ENCODE measurements at regions not wholly inside any gene's neighbourhood (a gene's known extent, or its start where the extent isn't known, plus 50 kb on each side); places are given as distances from the start of the nearest gene placed in this dataset.

DNA sequence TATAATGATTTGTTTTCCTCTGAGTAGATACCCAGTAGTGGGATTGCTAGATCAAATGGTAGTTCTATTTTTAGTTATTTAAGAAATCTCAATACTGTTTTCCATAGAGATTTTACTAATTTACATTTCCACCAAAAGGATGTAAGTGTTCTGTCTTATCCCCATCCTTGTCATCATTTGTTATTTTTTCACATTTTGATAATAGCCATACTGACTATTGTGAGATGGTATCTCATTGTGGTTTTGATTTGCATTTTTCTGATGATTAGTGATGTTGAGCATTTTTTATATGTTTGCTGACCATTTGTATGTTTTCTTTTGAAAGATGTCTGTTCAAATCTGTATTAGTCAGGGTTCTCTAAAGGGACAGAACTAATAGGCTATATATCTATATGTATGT is 160.0 kb upstream of the TMEM229A start:
- Histone ChIP-seq H3K79me2 (ENCODE audit: insufficient read depth, low read length) (no peaks in the 10 kb centered on the region), H3K27ac (ENCODE audit: low read depth, low read length) (no peak overlapping the region), H3K36me3 (ENCODE audit: low read length) (no peaks in the 10 kb centered on the region), H3K27me3 (ENCODE audit: low read length) (no peaks in the 10 kb centered on the region), H3K4me3 (ENCODE audit: insufficient read depth, low read length, poor library complexity, severe bottlenecking) (no peak overlapping the region), H3K9me2 (replicated peaks; ENCODE audit: insufficient read depth, low read length) (no peaks in the 10 kb centered on the region), H3K4me2 (ENCODE audit: low read depth, low read length, poor library complexity, severe bottlenecking) (no peak overlapping the region), H3K9me3 (ENCODE audit: insufficient read depth, low read length) (no peaks in the 10 kb centered on the region), H3F3A (ENCODE audit: insufficient read depth) (peaks cover 10% of the 10 kb centered on the region; the same call in 1 of the 2 replicates), H2AFZ (ENCODE audit: low read depth, low read length, severe bottlenecking) (no peak overlapping the region), H4K20me1 (ENCODE audit: low read depth, low read length) (no peaks in the 10 kb centered on the region), H3K9ac (ENCODE audit: low read length) (no peak overlapping the region)
- TF ChIP-seq EZH2phosphoT487 (conservative IDR thresholded peaks at IDR 0.05; ENCODE audit: low read length), result no peak
- TF ChIP-seq, protein P1, sequence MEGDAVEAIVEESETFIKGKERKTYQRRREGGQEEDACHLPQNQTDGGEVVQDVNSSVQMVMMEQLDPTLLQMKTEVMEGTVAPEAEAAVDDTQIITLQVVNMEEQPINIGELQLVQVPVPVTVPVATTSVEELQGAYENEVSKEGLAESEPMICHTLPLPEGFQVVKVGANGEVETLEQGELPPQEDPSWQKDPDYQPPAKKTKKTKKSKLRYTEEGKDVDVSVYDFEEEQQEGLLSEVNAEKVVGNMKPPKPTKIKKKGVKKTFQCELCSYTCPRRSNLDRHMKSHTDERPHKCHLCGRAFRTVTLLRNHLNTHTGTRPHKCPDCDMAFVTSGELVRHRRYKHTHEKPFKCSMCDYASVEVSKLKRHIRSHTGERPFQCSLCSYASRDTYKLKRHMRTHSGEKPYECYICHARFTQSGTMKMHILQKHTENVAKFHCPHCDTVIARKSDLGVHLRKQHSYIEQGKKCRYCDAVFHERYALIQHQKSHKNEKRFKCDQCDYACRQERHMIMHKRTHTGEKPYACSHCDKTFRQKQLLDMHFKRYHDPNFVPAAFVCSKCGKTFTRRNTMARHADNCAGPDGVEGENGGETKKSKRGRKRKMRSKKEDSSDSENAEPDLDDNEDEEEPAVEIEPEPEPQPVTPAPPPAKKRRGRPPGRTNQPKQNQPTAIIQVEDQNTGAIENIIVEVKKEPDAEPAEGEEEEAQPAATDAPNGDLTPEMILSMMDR (IDR thresholded peaks at IDR 0.05; ENCODE audit: insufficient read depth, low read length, poor library complexity, severe bottlenecking), result no peak

- H3F3A ChIP-seq (ENCODE audit: insufficient read depth), result peaks cover 10% of the 10 kb centered on the region; the same call in 1 of the 2 replicates
- H3K4me2 ChIP-seq (ENCODE audit: low read depth, low read length, poor library complexity, severe bottlenecking), result no peak overlapping the region
- H3K36me3 ChIP-seq (ENCODE audit: low read length), result no peaks in the 10 kb centered on the region
- no peak overlapping the region for H2AFZ ChIP-seq (ENCODE audit: low read depth, low read length, severe bottlenecking)
- H3K9me2 ChIP-seq (replicated peaks; ENCODE audit: insufficient read depth, low read length), result no peaks in the 10 kb centered on the region
- H3K27ac ChIP-seq (ENCODE audit: low read depth, low read length), result no peak overlapping the region
- no peaks in the 10 kb centered on the region for H3K9me3 ChIP-seq (ENCODE audit: insufficient read depth, low read length)
- H3K4me3 ChIP-seq (ENCODE audit: insufficient read depth, low read length, poor library complexity, severe bottlenecking), result no peak overlapping the region
- H3K79me2 ChIP-seq (ENCODE audit: insufficient read depth, low read length), result no peaks in the 10 kb centered on the region
- no peaks in the 10 kb centered on the region for H4K20me1 ChIP-seq (ENCODE audit: low read depth, low read length)
- TF ChIP-seq, protein P1 (IDR thresholded peaks at IDR 0.05; ENCODE audit: insufficient read depth, low read length, poor library complexity, severe bottlenecking), result no peak
- no peak for TF ChIP-seq EZH2phosphoT487 (conservative IDR thresholded peaks at IDR 0.05; ENCODE audit: low read length)
- H3K27me3 ChIP-seq (ENCODE audit: low read length), result no peaks in the 10 kb centered on the region
- H3K9ac ChIP-seq (ENCODE audit: low read length), result no peak overlapping the region
These were observed 158.8 kb upstream of the TMEM229A start for GRCh38 chr7:124191713-124192112.

GRCh38 chr7:124191030-124191429 is 158.2 kb upstream of the TMEM229A start:
- H3F3A ChIP-seq (ENCODE audit: insufficient read depth), result peaks cover 10% of the 10 kb centered on the region; the same call in 1 of the 2 replicates
- peak overlapping the region; percentile 10 for H2AFZ ChIP-seq (ENCODE audit: low read depth, low read length, severe bottlenecking)
- H3K27ac ChIP-seq (ENCODE audit: low read depth, low read length), result no peak overlapping the region
- no peak overlapping the region for H3K9ac ChIP-seq (ENCODE audit: low read length)
- no peak overlapping the region for H3K4me3 ChIP-seq (ENCODE audit: insufficient read depth, low read length, poor library complexity, severe bottlenecking)
- no peak overlapping the region for H3K4me2 ChIP-seq (ENCODE audit: low read depth, low read length, poor library complexity, severe bottlenecking)
- H3K27me3 ChIP-seq (ENCODE audit: low read length), result no peaks in the 10 kb centered on the region
- no peaks in the 10 kb centered on the region for H3K36me3 ChIP-seq (ENCODE audit: low read length)
- H3K79me2 ChIP-seq (ENCODE audit: insufficient read depth, low read length), result no peaks in the 10 kb centered on the region
- no peak for TF ChIP-seq EZH2phosphoT487 (conservative IDR thresholded peaks at IDR 0.05; ENCODE audit: low read length)
- TF ChIP-seq, protein P1 (IDR thresholded peaks at IDR 0.05; ENCODE audit: insufficient read depth, low read length, poor library complexity, severe bottlenecking), result no peak
- H4K20me1 ChIP-seq (ENCODE audit: low read depth, low read length), result no peaks in the 10 kb centered on the region
- no peaks in the 10 kb centered on the region for H3K9me3 ChIP-seq (ENCODE audit: insufficient read depth, low read length)
- H3K9me2 ChIP-seq (replicated peaks; ENCODE audit: insufficient read depth, low read length), result no peaks in the 10 kb centered on the region

Measured in SU-DHL-6 (cell line).